Mammary epithelial cell (primary cell): ENCODE measurements at regions not wholly inside any gene's neighbourhood (a gene's known extent, or its start where the extent isn't known, plus 50 kb on each side); places are given as distances from the start of the nearest gene placed in this dataset.

Experiments
- EZH2 ChIP-seq: IDR thresholded peaks from 2 replicates; pipeline ENCODE4 v1.6.1; 2012; ENCODE audit warnings: low read length, inconsistent platforms, borderline replicate concordance
- TF ChIP-seq, protein P1 (sequence below), 2 donors: IDR thresholded peaks in 1 of 2; conservative IDR thresholded peaks in 1 of 2; 2 replicates each; pipeline ENCODE4 v1.5.1; 2011 to 2012; ENCODE audit warnings: inconsistent platforms in 2 of 2, low read length in 2 of 2, mild to moderate bottlenecking in 2 of 2, control low read depth in 1 of 2, low read depth in 1 of 2; ENCODE audit not compliant: insufficient read depth in 1 of 2; ENCODE audit errors: extremely low read depth in 1 of 2

- TF ChIP-seq, protein P1, sequence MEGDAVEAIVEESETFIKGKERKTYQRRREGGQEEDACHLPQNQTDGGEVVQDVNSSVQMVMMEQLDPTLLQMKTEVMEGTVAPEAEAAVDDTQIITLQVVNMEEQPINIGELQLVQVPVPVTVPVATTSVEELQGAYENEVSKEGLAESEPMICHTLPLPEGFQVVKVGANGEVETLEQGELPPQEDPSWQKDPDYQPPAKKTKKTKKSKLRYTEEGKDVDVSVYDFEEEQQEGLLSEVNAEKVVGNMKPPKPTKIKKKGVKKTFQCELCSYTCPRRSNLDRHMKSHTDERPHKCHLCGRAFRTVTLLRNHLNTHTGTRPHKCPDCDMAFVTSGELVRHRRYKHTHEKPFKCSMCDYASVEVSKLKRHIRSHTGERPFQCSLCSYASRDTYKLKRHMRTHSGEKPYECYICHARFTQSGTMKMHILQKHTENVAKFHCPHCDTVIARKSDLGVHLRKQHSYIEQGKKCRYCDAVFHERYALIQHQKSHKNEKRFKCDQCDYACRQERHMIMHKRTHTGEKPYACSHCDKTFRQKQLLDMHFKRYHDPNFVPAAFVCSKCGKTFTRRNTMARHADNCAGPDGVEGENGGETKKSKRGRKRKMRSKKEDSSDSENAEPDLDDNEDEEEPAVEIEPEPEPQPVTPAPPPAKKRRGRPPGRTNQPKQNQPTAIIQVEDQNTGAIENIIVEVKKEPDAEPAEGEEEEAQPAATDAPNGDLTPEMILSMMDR (conservative IDR thresholded peaks at IDR 0.05 in 1 of 2, IDR thresholded peaks at IDR 0.05 in 1 of 2; ENCODE audit: extremely low read depth in 1 of 2, insufficient read depth in 1 of 2, low read depth in 1 of 2, low read length in 2 of 2): no peak
- TF ChIP-seq EZH2: no peak
These were observed 90.6 kb downstream of the SKA1 start for GRCh38 chr18:50465211-50466153.
